IPS-20b (cell line): ENCODE measurements at regions not wholly inside any gene's neighbourhood (a gene's known extent, or its start where the extent isn't known, plus 50 kb on each side); places are given as distances from the start of the nearest gene placed in this dataset.

ENCODE experiments used
- H3K27ac ChIP-seq: one replicate; pipeline ENCODE4 v1.5.1; 2013; ENCODE audit warnings: low read length
- H3K27me3 ChIP-seq: 2 replicates; pipeline ENCODE4 v1.6.1; 2013; ENCODE audit warnings: mild to moderate bottlenecking, low read length, inconsistent platforms; ENCODE audit not compliant: insufficient read depth
- H3K36me3 ChIP-seq: 2 replicates; pipeline ENCODE4 v1.6.1; 2013; ENCODE audit warnings: low read depth, mild to moderate bottlenecking, inconsistent platforms, low read length, moderate library complexity; ENCODE audit not compliant: insufficient read depth
- H3K4me1 ChIP-seq: 2 replicates; pipeline ENCODE4 v1.6.1; 2013; ENCODE audit warnings: mild to moderate bottlenecking, control low read depth, inconsistent platforms, low read length, moderate library complexity; ENCODE audit not compliant: insufficient read depth
- H3K4me3 ChIP-seq: 2 replicates; pipeline ENCODE4 v1.5.1; 2013; ENCODE audit warnings: mild to moderate bottlenecking, low read length, inconsistent platforms
- H3K9ac ChIP-seq: 2 replicates; pipeline ENCODE4 v1.6.1; 2013; ENCODE audit warnings: low read depth, mild to moderate bottlenecking, inconsistent platforms, low read length, moderate library complexity
- H3K9me3 ChIP-seq: 2 replicates; pipeline ENCODE4 v1.6.1; 2013; ENCODE audit warnings: mild to moderate bottlenecking, low read depth, low read length, inconsistent platforms; ENCODE audit not compliant: insufficient read depth

GRCh38 chr7:17595546-17595945 lies 297.1 kb downstream of the AHR start:
- no peak overlapping the region for H3K27ac ChIP-seq
- H3K9ac ChIP-seq: no peak overlapping the region
- H3K9me3 ChIP-seq: no peaks in the 10 kb centered on the region
- no peaks in the 10 kb centered on the region for H3K36me3 ChIP-seq
- H3K4me3 ChIP-seq: no peak overlapping the region
- no peaks in the 10 kb centered on the region; the same call in 1 of the 2 replicates for H3K4me1 ChIP-seq
- no peaks in the 10 kb centered on the region for H3K27me3 ChIP-seq

DNA sequence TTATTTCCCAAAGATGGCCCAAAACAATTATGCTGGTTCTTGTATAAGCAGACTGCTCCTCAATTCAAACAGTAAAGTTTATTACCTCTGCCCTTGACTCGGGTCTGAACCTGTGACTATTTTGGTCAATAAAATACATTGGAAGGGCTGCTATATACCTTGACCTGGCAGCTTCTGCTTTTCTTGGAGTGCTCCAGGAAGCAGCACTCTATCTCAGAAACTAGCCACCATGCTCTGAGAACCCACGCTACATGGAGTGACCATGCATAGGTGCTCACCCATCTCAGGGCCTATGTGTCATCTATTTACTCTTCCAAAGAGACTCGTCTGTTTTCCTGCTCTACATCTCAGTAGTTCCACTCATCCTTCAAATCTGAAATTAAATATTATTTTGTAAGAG lies 299.9 kb downstream of the AHR start:
- Histone ChIP-seq H3K9ac (no peak overlapping the region), H3K36me3 (no peaks in the 10 kb centered on the region), H3K27me3 (no peaks in the 10 kb centered on the region), H3K4me3 (no peak overlapping the region), H3K4me1 (no peaks in the 10 kb centered on the region; the same call in 1 of the 2 replicates), H3K9me3 (no peaks in the 10 kb centered on the region), H3K27ac (no peak overlapping the region)

DNA sequence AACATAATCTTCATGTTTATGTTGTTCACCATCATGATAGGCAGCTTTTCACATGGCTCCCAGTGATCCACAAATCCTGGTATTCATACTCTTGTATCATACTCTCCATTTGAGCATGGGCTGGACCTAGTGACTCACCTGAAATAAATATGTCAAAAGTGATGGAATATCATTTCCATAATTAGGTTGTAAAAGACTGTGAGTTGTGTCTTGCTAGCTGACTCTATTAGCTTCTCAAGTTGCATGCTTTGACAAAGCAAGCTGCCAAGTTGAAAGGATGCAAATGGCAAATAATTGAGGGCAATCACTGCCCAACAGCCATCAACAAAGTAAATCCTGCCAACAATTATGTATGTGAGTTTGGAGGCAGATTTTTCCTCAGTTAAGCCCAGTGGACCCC lies 300.4 kb downstream of the AHR start:
- Histone ChIP-seq H3K4me1 (no peaks in the 10 kb centered on the region; the same call in 1 of the 2 replicates), H3K36me3 (no peaks in the 10 kb centered on the region), H3K4me3 (no peak overlapping the region), H3K27me3 (no peaks in the 10 kb centered on the region), H3K9me3 (no peaks in the 10 kb centered on the region), H3K27ac (no peak overlapping the region), H3K9ac (no peak overlapping the region)

GRCh38 chr7:17599733-17600339 lies 301.4 kb downstream of the AHR start:
- Histone ChIP-seq H3K4me3 (no peak overlapping the region), H3K9ac (no peak overlapping the region), H3K27ac (no peak overlapping the region), H3K9me3 (no peaks in the 10 kb centered on the region), H3K27me3 (no peaks in the 10 kb centered on the region), H3K4me1 (no peaks in the 10 kb centered on the region), H3K36me3 (no peaks in the 10 kb centered on the region)

DNA sequence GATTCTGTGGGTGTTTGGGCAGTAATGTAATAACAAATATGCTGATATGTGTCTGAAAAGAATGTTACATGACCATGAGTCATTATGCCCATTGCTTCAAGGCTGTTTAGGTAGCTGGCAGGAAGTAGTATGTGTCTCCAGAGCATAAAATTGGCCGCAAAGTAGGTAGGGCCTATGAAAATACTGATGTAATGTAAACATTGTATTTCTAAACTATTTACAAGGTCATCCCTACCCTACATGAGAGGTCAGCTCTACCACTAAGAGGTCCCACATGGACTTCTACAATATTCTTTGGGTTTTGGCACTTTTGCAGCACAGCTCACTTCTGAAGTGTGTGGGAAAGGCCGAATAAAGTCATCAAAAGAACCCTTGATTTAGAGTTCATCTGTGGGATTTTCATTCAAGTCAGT lies 301.9 kb downstream of the AHR start:
- Histone ChIP-seq H3K9me3 (no peaks in the 10 kb centered on the region), H3K4me1 (no peaks in the 10 kb centered on the region), H3K27ac (no peak overlapping the region), H3K27me3 (no peaks in the 10 kb centered on the region), H3K9ac (no peak overlapping the region), H3K4me3 (no peak overlapping the region), H3K36me3 (no peaks in the 10 kb centered on the region)

- Histone ChIP-seq H3K4me1 (no peaks in the 10 kb centered on the region), H3K27ac (no peak overlapping the region), H3K27me3 (no peaks in the 10 kb centered on the region), H3K9ac (no peak overlapping the region), H3K9me3 (no peaks in the 10 kb centered on the region), H3K4me3 (no peak overlapping the region), H3K36me3 (no peaks in the 10 kb centered on the region)
Measured at GRCh38 chr7:17601921-17602320, 303.5 kb downstream of the AHR start.

DNA sequence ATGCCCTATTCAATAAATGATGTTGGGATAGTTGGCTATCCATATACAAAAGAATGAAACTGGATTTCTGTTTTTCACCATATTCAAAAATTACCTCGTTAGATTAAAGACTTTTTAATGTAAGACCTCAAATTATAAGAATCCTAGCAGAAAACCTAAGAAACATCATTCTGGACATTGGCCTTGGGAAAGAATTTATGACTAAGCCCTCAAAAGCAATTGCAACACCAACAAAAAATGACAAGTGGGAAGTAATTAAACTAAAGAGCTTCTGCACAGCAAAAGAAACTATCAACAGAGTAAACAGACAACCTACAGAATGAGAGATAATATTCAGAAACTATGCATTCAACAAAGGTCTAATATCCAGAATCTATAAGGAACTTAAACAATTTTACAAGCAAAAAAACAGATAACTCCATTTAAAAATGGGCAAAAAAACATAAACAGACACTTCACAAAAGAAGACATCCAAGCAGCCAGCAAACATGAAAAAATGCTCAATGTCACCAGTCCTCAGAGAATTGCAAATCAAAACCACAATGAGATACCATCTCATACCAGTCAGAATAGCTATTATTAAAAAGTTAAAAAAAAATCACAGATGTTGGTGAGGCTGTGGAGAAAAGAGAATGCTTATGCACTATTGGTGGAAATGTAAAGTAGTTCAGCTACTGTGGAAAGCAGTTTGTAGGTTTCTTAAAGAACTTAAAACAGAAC lies 309.8 kb downstream of the AHR start:
- Histone ChIP-seq H3K27ac (no peak overlapping the region), H3K4me3 (no peak overlapping the region), H3K4me1 (no peaks in the 10 kb centered on the region), H3K9ac (no peak overlapping the region), H3K36me3 (no peaks in the 10 kb centered on the region), H3K27me3 (no peaks in the 10 kb centered on the region), H3K9me3 (no peaks in the 10 kb centered on the region)

DNA sequence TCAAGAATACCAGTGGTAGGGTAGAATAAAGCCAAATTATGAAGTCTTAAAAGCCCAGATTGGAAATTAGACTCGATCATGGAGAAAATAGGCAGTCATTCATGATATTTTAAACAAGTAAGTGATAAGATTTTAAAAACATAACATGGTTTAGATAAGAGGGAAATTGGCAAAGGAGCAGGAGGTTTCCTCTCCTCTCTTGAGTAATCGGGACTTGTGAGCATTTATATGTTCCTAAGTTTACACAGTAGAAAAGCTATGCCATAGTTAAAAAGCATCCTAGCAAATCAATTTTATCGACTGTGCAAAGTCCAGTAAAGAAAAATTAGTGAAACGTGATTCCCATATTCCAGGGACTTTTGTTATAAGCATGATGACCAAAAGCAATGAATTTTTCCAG lies 313.2 kb downstream of the AHR start:
- H3K9ac ChIP-seq: no peak overlapping the region
- no peaks in the 10 kb centered on the region for H3K9me3 ChIP-seq
- H3K27me3 ChIP-seq: no peaks in the 10 kb centered on the region
- H3K27ac ChIP-seq: no peak overlapping the region
- H3K4me3 ChIP-seq: no peak overlapping the region
- H3K4me1 ChIP-seq: no peaks in the 10 kb centered on the region
- H3K36me3 ChIP-seq: no peaks in the 10 kb centered on the region

GRCh38 chr7:17613338-17614041 lies 315.0 kb downstream of the AHR start:
- Histone ChIP-seq H3K9ac (no peak overlapping the region), H3K27ac (no peak overlapping the region), H3K27me3 (no peaks in the 10 kb centered on the region), H3K4me3 (no peak overlapping the region), H3K36me3 (no peaks in the 10 kb centered on the region), H3K9me3 (no peaks in the 10 kb centered on the region), H3K4me1 (no peaks in the 10 kb centered on the region; the same call in 1 of the 2 replicates)

- Histone ChIP-seq H3K27ac (no peak overlapping the region), H3K9me3 (no peaks in the 10 kb centered on the region), H3K9ac (no peak overlapping the region), H3K4me3 (no peak overlapping the region), H3K27me3 (no peaks in the 10 kb centered on the region), H3K36me3 (no peaks in the 10 kb centered on the region), H3K4me1 (no peaks in the 10 kb centered on the region; the same call in 1 of the 2 replicates)
Measured at GRCh38 chr7:17617380-17617779, 318.9 kb downstream of the AHR start.

- H3K9ac ChIP-seq: no peak overlapping the region
- H3K27me3 ChIP-seq: no peaks in the 10 kb centered on the region
- H3K4me3 ChIP-seq: no peak overlapping the region
Measured at GRCh38 chr7:17617857-17618651, 319.6 kb downstream of the AHR start.

More at GRCh38 chr7:17617857-17618651, 319.6 kb downstream of the AHR start:
- H3K4me1 ChIP-seq: no peaks in the 10 kb centered on the region; the same call in 1 of the 2 replicates
- no peaks in the 10 kb centered on the region for H3K36me3 ChIP-seq
- no peaks in the 10 kb centered on the region for H3K9me3 ChIP-seq
- no peak overlapping the region for H3K27ac ChIP-seq
